Osteoblast (primary cell): ENCODE measurements at regions not wholly inside any gene's neighbourhood (a gene's known extent, or its start where the extent isn't known, plus 50 kb on each side); places are given as distances from the start of the nearest gene placed in this dataset.

Experiments used
- DNase-seq: peaks from one replicate; pipeline ENCODE4 v3.0.0; 2011; ENCODE audit warnings: low spot score, mixed read lengths; ENCODE audit not compliant: insufficient read length; ENCODE audit errors: missing footprints
- H2AFZ ChIP-seq: 2 replicates; pipeline ENCODE4 v1.6.0; 2011; ENCODE audit warnings: mild to moderate bottlenecking, low read length
- H3K27ac ChIP-seq: 2 replicates; pipeline ENCODE4 v1.5.1; 2011; ENCODE audit warnings: mild to moderate bottlenecking, low read depth, low read length, moderate library complexity
- H3K27me3 ChIP-seq: 2 replicates; pipeline ENCODE4 v1.6.0; 2012; ENCODE audit warnings: mild to moderate bottlenecking, control low read depth, inconsistent platforms, low read length, moderate library complexity; ENCODE audit not compliant: insufficient read depth
- H3K36me3 ChIP-seq: 2 replicates; pipeline ENCODE4 v1.5.1; 2011; ENCODE audit warnings: mild to moderate bottlenecking, low read length, control low read depth, moderate library complexity; ENCODE audit not compliant: insufficient read depth
- H3K4me1 ChIP-seq: 2 replicates; pipeline ENCODE4 v1.5.1; 2011; ENCODE audit warnings: mild to moderate bottlenecking, low read length, control low read depth, moderate library complexity; ENCODE audit not compliant: insufficient read depth
- H3K4me2 ChIP-seq: 2 replicates; pipeline ENCODE4 v1.6.0; 2011; ENCODE audit warnings: mild to moderate bottlenecking, low read length; ENCODE audit not compliant: insufficient read depth
- H3K4me3 ChIP-seq: fragments of 200-600 bp; sonication (generic); 3 replicates; pipeline ENCODE4 v1.5.1; 2012; ENCODE audit warnings: mild to moderate bottlenecking, low read length, inconsistent platforms; ENCODE audit not compliant: insufficient read depth
- H3K79me2 ChIP-seq: 2 replicates; pipeline ENCODE4 v1.6.0; 2012; ENCODE audit warnings: mild to moderate bottlenecking, low read length, control low read depth, inconsistent platforms; ENCODE audit not compliant: insufficient read depth
- H3K9me3 ChIP-seq: 2 replicates; pipeline ENCODE4 v1.5.1; 2011; ENCODE audit warnings: low read depth, low read length, control low read depth
- H4K20me1 ChIP-seq: 2 replicates; pipeline ENCODE4 v1.6.0; 2012; ENCODE audit warnings: mild to moderate bottlenecking, low read length, control low read depth; ENCODE audit not compliant: insufficient read depth
- TF ChIP-seq, protein P1 (sequence below): IDR thresholded peaks from 2 replicates; pipeline ENCODE4 v1.5.1; 2011; ENCODE audit warnings: mild to moderate bottlenecking, low read depth, low read length, moderate library complexity; ENCODE audit errors: extremely low read depth

DNA sequence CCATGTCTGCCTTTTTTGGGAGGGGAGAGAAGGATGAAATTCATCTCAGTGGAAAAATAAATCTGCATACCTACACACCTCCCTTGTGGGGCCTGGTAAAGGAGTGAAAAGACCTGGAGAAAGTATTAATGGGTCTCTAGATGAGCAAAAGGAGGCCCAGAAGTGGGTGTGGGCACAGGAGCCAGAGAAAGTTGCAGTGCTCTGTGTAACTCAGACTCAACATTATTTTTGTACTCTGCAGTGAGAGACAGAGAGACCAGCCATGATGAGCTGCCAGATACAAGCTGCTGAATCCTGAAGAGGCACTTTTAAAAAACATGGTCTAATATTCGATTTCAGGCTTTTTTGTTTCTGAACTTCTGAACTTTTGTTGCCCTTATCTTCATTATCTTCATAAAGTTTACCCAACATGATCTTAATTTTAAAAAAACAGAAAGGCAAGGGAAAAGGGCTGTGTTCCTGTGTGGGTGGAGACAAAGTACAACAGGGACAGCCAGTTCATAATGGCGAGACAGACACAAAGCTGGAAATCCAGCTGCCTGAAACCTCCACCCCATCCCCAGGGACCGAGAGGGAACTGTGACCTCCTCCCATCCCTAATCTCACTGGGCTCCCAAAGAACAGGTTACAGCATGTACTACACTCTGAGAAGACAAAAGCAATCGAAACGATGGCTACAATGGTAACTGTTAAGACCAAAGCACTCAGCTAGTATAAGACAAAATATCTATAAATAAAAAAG lies 77.2 kb downstream of the KLF12 start:
- Histone ChIP-seq H3K4me2 (no peak overlapping the region), H3K4me1 (peaks cover 20% of the 10 kb centered on the region), H3K9me3 (no peaks in the 10 kb centered on the region), H4K20me1 (peaks cover 5% of the 10 kb centered on the region), H3K36me3 (peaks cover 4% of the 10 kb centered on the region), H3K27ac (no peak overlapping the region), H3K79me2 (peaks cover 97% of the 10 kb centered on the region), H3K27me3 (no peaks in the 10 kb centered on the region), H3K4me3 (no peak overlapping the region), H2AFZ (no peak overlapping the region)
- TF ChIP-seq, protein P1, sequence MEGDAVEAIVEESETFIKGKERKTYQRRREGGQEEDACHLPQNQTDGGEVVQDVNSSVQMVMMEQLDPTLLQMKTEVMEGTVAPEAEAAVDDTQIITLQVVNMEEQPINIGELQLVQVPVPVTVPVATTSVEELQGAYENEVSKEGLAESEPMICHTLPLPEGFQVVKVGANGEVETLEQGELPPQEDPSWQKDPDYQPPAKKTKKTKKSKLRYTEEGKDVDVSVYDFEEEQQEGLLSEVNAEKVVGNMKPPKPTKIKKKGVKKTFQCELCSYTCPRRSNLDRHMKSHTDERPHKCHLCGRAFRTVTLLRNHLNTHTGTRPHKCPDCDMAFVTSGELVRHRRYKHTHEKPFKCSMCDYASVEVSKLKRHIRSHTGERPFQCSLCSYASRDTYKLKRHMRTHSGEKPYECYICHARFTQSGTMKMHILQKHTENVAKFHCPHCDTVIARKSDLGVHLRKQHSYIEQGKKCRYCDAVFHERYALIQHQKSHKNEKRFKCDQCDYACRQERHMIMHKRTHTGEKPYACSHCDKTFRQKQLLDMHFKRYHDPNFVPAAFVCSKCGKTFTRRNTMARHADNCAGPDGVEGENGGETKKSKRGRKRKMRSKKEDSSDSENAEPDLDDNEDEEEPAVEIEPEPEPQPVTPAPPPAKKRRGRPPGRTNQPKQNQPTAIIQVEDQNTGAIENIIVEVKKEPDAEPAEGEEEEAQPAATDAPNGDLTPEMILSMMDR: no peak
- no peak for DNase-seq

DNA sequence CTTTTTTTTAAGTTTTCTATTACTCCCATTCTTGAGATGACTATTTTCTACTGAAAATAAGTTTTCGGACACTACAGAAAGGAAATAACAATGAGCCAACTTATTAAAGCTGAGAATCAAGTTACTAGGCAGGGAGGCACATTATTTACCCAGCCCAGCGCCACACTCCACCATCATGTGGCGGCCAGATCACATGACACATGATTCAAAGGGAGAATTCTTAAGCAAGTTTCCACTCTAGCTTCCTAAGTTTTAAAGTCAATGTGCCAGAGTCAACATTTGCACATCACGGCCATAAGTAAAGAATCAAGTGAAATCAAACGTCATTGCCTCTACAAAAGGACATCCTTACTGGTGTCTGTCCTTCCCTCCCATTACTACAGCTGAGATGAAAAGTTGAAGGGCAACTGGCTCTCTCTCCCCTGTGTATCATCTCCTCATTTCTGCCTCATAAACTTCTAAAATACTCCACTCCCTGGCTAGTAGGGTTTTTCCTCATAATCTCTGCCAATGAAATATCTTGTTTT lies 81.7 kb downstream of the KLF12 start:
- peaks cover 100% of the 10 kb centered on the region for H3K79me2 ChIP-seq
- TF ChIP-seq, protein P1: no peak

DNA sequence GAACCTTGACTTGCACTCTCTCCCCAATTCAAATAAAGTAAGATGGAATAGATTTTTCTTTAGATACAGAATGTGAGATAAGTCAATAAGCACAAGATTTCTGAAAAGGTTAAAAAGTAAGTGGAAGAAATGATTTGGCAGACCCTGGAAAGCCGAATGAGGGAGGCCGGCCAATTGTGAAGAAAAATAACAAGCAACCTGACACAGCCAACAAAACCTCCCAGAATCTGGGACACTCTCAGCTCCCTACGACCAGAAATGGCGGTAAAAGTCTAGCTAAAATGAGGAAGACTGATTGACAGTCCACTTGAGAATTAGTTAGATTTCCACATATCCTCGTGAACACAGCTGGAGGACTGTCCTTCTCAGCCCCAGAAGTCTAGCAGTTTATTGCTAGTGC lies 85.4 kb downstream of the KLF12 start:
- Histone ChIP-seq H3K27ac (no peak overlapping the region), H3K4me2 (no peak overlapping the region), H4K20me1 (peaks cover 38% of the 10 kb centered on the region), H2AFZ (no peak overlapping the region), H3K9me3 (no peaks in the 10 kb centered on the region), H3K4me1 (peaks cover 9% of the 10 kb centered on the region), H3K79me2 (peaks cover 98% of the 10 kb centered on the region), H3K4me3 (no peak overlapping the region), H3K27me3 (no peaks in the 10 kb centered on the region), H3K36me3 (peaks cover 16% of the 10 kb centered on the region)
- TF ChIP-seq, protein P1: no peak
- no peak for DNase-seq

More for the DNA sequence above, 81.7 kb downstream of the KLF12 start:
- H2AFZ ChIP-seq: no peak overlapping the region
- DNase-seq: no peak
- peaks cover 20% of the 10 kb centered on the region for H3K4me1 ChIP-seq
- no peak overlapping the region for H3K27ac ChIP-seq
- H3K36me3 ChIP-seq: peaks cover 13% of the 10 kb centered on the region
- H3K4me3 ChIP-seq: no peak overlapping the region
- H3K4me2 ChIP-seq: no peak overlapping the region
- H3K9me3 ChIP-seq: no peaks in the 10 kb centered on the region
- H3K27me3 ChIP-seq: no peaks in the 10 kb centered on the region
- H4K20me1 ChIP-seq: peaks cover 28% of the 10 kb centered on the region

DNA sequence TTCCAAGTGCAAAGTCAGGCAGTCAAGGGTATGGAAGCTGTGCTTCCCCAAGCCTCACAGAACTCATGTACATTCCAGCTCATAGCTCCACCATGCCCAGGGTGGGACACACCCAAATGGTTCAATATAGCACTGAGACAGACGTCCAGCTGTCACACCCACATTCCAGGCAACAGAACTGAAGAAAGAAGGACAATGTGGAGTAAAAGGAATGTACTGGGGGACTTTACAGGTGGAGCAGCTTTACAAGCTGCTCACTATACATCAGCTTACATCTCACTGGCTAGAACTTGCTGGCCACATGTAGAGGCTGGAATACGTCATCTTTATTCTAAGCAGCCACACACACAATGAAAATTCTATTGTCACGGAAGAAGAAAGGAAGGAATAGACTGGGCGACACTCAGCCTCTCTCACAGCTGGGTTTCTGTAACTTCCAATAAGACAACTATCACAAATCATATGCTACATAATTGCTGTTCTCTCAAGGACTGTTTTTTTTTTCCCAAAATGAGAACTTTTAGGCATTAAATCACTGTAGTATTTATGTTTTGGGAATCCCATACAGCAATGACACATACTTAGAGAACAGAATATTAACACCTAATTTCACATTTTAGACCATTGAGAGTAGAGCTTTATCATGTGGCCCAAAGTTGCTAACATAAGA lies 86.1 kb downstream of the KLF12 start:
- peaks cover 16% of the 10 kb centered on the region for H3K36me3 ChIP-seq
- H3K4me3 ChIP-seq: no peak overlapping the region
- no peak for DNase-seq
- H3K27ac ChIP-seq: peak overlapping the region; percentile 10
- peaks cover 9% of the 10 kb centered on the region for H3K4me1 ChIP-seq
- peaks cover 38% of the 10 kb centered on the region for H4K20me1 ChIP-seq
- no peak overlapping the region for H3K4me2 ChIP-seq
- H2AFZ ChIP-seq: no peak overlapping the region
- H3K9me3 ChIP-seq: no peaks in the 10 kb centered on the region
- TF ChIP-seq, protein P1: no peak
- H3K79me2 ChIP-seq: peaks cover 98% of the 10 kb centered on the region
- no peaks in the 10 kb centered on the region for H3K27me3 ChIP-seq
